Neural progenitor cell (in vitro differentiated cells): ENCODE measurements at regions not wholly inside any gene's neighbourhood (a gene's known extent, or its start where the extent isn't known, plus 50 kb on each side); places are given as distances from the start of the nearest gene placed in this dataset.
A peak's percentile ranks its signal among the peaks of the same experiment; 100 is the strongest.
"Not testable (repeated sequence)": the region's sequence is repeated elsewhere in the genome, so short reads cannot be mapped to it uniquely, and the experiment has no call there.

Source experiments
- DNase-seq: peaks from one replicate; pipeline ENCODE4 v3.0.0-alpha.2; 2016; ENCODE audit warnings: low spot score
- H2AFZ ChIP-seq: fragments of 200-600 bp; sonication (generic); replicated peaks from 2 replicates; pipeline ENCODE4 v1.6.1; 2016; ENCODE audit warnings: antibody characterized with exemption
- H3F3A ChIP-seq: fragments of 200-600 bp; sonication (generic); 2 replicates; pipeline ENCODE4 v1.6.1; 2016; ENCODE audit warnings: antibody characterized with exemption, low read depth
- H3K27ac ChIP-seq: fragments of 200-600 bp; sonication (generic); 2 replicates; pipeline ENCODE4 v1.5.1; 2016; ENCODE audit warnings: mild to moderate bottlenecking
- H3K27me3 ChIP-seq: fragments of 200-600 bp; sonication (generic); 2 replicates; pipeline ENCODE4 v1.6.1; 2016; ENCODE audit warnings: mild to moderate bottlenecking, moderate library complexity
- H3K36me3 ChIP-seq: fragments of 200-600 bp; sonication (generic); 2 replicates; pipeline ENCODE4 v1.5.1; 2016
- H3K4me1 ChIP-seq: fragments of 200-600 bp; sonication (generic); 2 replicates; pipeline ENCODE4 v1.6.1; 2016; ENCODE audit warnings: mixed run types
- H3K4me2 ChIP-seq: fragments of 200-600 bp; sonication (generic); 2 replicates; pipeline ENCODE4 v1.6.1; 2016
- H3K4me3 ChIP-seq: fragments of 200-600 bp; sonication (generic); 2 replicates; pipeline ENCODE4 v1.5.1; 2016
- H3K79me2 ChIP-seq: fragments of 200-600 bp; sonication (generic); 2 replicates; pipeline ENCODE4 v1.6.1; 2016; ENCODE audit warnings: low read depth
- H3K9ac ChIP-seq: fragments of 200-600 bp; sonication (generic); 2 replicates; pipeline ENCODE4 v1.6.1; 2016
- H3K9me3 ChIP-seq: fragments of 200-600 bp; sonication (generic); 2 replicates; pipeline ENCODE4 v1.5.1; 2016; ENCODE audit warnings: low read depth
- H4K20me1 ChIP-seq: fragments of 200-600 bp; sonication (generic); 2 replicates; pipeline ENCODE4 v1.6.1; 2016; ENCODE audit warnings: low read depth
- H3K27ac Mint-ChIP-seq: 3 replicates; pipeline ENCODE4 v1.8.0; 2021; ENCODE audit warnings: mixed read lengths
- H3K27me3 Mint-ChIP-seq: 2 replicates; pipeline ENCODE4 v1.8.0; 2022; ENCODE audit warnings: low read depth, mild to moderate bottlenecking, inconsistent platforms, moderate library complexity, mixed read lengths; ENCODE audit not compliant: insufficient read depth
- H3K36me3 Mint-ChIP-seq: 3 replicates; pipeline ENCODE4 v1.8.0; 2021; ENCODE audit warnings: mixed read lengths
- H3K4me1 Mint-ChIP-seq: 3 replicates; pipeline ENCODE4 v1.8.0; 2021; ENCODE audit warnings: mixed read lengths
- H3K4me3 Mint-ChIP-seq: 3 replicates; pipeline ENCODE4 v1.8.0; 2021; ENCODE audit warnings: mild to moderate bottlenecking, moderate library complexity, mixed read lengths
- H3K9me3 Mint-ChIP-seq: 3 replicates; pipeline ENCODE4 v1.8.0; 2020; ENCODE audit warnings: mixed read lengths
- EZH2 ChIP-seq: fragments of 200-600 bp; sonication (generic); IDR thresholded peaks from 2 replicates; pipeline ENCODE4 v1.6.1; 2017; ENCODE audit warnings: antibody characterized with exemption, mild to moderate bottlenecking, moderate library complexity
- EZH2phosphoT487 ChIP-seq: fragments of 200-600 bp; sonication (generic); IDR thresholded peaks from 2 replicates; pipeline ENCODE4 v1.6.1; 2017; ENCODE audit warnings: antibody characterized with exemption
- TF ChIP-seq, protein P1 (sequence below): fragments of 200-600 bp; sonication (generic); IDR thresholded peaks from 2 replicates; pipeline ENCODE4 v1.5.1; 2017; ENCODE audit warnings: antibody characterized with exemption, mild to moderate bottlenecking

DNA sequence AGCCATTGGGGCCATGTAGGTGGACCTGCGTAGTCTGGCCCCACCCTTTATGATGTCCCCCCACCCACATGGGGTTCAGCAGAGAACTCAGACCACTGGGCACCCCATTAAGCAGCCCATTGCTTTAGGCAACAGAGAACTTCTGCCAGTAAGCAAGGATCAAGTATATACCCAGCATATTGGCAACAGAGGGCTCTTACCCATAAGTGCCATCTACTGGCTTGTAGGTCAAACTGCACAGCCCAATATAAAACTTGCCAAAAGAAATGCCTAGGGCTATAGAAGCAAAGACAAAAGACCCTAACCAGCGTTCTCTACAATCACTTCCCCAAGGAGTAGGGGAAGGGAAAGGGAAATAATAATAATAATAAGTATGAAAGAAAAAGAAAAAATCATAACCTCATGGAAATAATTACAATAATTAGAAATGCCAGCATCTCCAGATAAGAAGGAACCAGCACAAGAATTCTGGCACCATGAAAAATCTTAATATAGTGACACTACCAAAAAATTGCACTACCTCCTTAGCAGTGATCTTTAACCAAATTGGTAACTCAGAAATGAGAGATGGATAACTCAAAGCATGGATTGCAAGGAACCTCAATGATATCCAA lies 1090.7 kb downstream of the FAT4 start:
- H2AFZ ChIP-seq = no peak overlapping the region
- H3K27me3 Mint-ChIP-seq = no peaks in the 10 kb centered on the region
- peak; percentile 47 for DNase-seq

GRCh38 chr4:126409746-126410145 lies 1095.0 kb downstream of the FAT4 start:
- Mint-ChIP-seq H3K4me3 (no peak overlapping the region), H3K27ac (no peak overlapping the region)

More for the DNA sequence above, 1090.7 kb downstream of the FAT4 start:
- no peaks in the 10 kb centered on the region for H4K20me1 ChIP-seq
- H3K4me2 ChIP-seq = no peak overlapping the region
- H3K4me3 ChIP-seq = no peak overlapping the region
- H3K36me3 ChIP-seq = no peaks in the 10 kb centered on the region
- no peaks in the 10 kb centered on the region for H3F3A ChIP-seq
- no peaks in the 10 kb centered on the region for H3K4me1 ChIP-seq
- no peak overlapping the region for H3K27ac ChIP-seq
- no peaks in the 10 kb centered on the region for H3K27me3 ChIP-seq
- Mint-ChIP-seq H3K4me3 (no peak overlapping the region), H3K9me3 (no peaks in the 10 kb centered on the region), H3K36me3 (no peaks in the 10 kb centered on the region), H3K4me1 (no peaks in the 10 kb centered on the region), H3K27ac (no peak overlapping the region)
- no peak overlapping the region for H3K9ac ChIP-seq
- TF ChIP-seq EZH2phosphoT487 (no peak), EZH2 (no peak)
- TF ChIP-seq, protein P1, sequence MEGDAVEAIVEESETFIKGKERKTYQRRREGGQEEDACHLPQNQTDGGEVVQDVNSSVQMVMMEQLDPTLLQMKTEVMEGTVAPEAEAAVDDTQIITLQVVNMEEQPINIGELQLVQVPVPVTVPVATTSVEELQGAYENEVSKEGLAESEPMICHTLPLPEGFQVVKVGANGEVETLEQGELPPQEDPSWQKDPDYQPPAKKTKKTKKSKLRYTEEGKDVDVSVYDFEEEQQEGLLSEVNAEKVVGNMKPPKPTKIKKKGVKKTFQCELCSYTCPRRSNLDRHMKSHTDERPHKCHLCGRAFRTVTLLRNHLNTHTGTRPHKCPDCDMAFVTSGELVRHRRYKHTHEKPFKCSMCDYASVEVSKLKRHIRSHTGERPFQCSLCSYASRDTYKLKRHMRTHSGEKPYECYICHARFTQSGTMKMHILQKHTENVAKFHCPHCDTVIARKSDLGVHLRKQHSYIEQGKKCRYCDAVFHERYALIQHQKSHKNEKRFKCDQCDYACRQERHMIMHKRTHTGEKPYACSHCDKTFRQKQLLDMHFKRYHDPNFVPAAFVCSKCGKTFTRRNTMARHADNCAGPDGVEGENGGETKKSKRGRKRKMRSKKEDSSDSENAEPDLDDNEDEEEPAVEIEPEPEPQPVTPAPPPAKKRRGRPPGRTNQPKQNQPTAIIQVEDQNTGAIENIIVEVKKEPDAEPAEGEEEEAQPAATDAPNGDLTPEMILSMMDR = peak; percentile 61
- H3K9me3 ChIP-seq = no peaks in the 10 kb centered on the region
- H3K79me2 ChIP-seq = no peaks in the 10 kb centered on the region

DNA sequence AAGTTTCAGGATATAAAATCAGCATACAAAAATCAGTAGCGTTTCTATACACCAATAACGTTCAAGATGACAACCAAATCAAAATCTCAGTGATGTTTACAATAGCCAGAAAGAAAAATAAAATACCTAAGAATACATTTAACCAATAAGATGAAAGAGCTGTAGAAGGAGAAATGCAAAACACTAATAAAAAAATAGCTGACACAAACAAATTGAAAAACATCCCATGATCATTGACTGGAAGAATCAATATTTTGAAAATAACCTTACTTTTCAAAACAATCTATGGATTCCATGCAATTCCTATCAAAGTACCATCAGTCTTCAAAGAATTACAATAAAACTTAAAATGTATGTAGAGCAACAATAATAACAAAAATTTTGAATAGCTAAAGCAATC lies 1096.3 kb downstream of the FAT4 start:
- no peak for DNase-seq

More at GRCh38 chr4:126409746-126410145, 1095.0 kb downstream of the FAT4 start:
- no peaks in the 10 kb centered on the region for H3K4me1 ChIP-seq
- H3K79me2 ChIP-seq = no peaks in the 10 kb centered on the region
- no peak overlapping the region for H3K4me3 ChIP-seq
- no peaks in the 10 kb centered on the region for H3K9me3 ChIP-seq
- no peaks in the 10 kb centered on the region for H3K36me3 ChIP-seq
- no peak overlapping the region for H2AFZ ChIP-seq
- TF ChIP-seq, protein P1 = no peak
- no peak for TF ChIP-seq EZH2
- no peak for TF ChIP-seq EZH2phosphoT487
- DNase-seq = no peak
- no peaks in the 10 kb centered on the region for H3K36me3 Mint-ChIP-seq
- H4K20me1 ChIP-seq = no peaks in the 10 kb centered on the region
- H3K9me3 Mint-ChIP-seq = no peaks in the 10 kb centered on the region
- H3K27ac ChIP-seq = no peak overlapping the region
- H3K27me3 Mint-ChIP-seq = no peaks in the 10 kb centered on the region
- no peak overlapping the region for H3K9ac ChIP-seq
- H3K4me2 ChIP-seq = no peak overlapping the region
- no peaks in the 10 kb centered on the region for H3F3A ChIP-seq
- H3K27me3 ChIP-seq = no peaks in the 10 kb centered on the region
- no peaks in the 10 kb centered on the region for H3K4me1 Mint-ChIP-seq

GRCh38 chr4:126412310-126412709 lies 1097.6 kb downstream of the FAT4 start:
- not testable (repeated sequence) for H3K9me3 ChIP-seq, H3K4me3 ChIP-seq, H3K4me1 Mint-ChIP-seq, H3K36me3 ChIP-seq, H3K9me3 Mint-ChIP-seq, H3K27ac Mint-ChIP-seq, H3K4me2 ChIP-seq, H3K9ac ChIP-seq, H4K20me1 ChIP-seq, H3K27me3 ChIP-seq, H3K36me3 Mint-ChIP-seq, H3K4me3 Mint-ChIP-seq, DNase-seq, H3K27ac ChIP-seq, H3K27me3 Mint-ChIP-seq, H3F3A ChIP-seq, H2AFZ ChIP-seq, H3K79me2 ChIP-seq, H3K4me1 ChIP-seq

More for the DNA sequence above, 1096.3 kb downstream of the FAT4 start:
- Mint-ChIP-seq H3K9me3 (no peaks in the 10 kb centered on the region), H3K4me3 (no peak overlapping the region), H3K36me3 (no peaks in the 10 kb centered on the region), H3K27ac (no peak overlapping the region), H3K27me3 (no peaks in the 10 kb centered on the region), H3K4me1 (no peaks in the 10 kb centered on the region)
- TF ChIP-seq, protein P1 = no peak
- TF ChIP-seq EZH2 (no peak), EZH2phosphoT487 (no peak)
- Histone ChIP-seq H3K9me3 (no peaks in the 10 kb centered on the region), H3K4me3 (no peak overlapping the region), H3K4me2 (no peak overlapping the region), H3K79me2 (no peaks in the 10 kb centered on the region), H3K4me1 (no peaks in the 10 kb centered on the region), H4K20me1 (no peaks in the 10 kb centered on the region), H3K9ac (no peak overlapping the region), H3K27ac (no peak overlapping the region), H3K36me3 (no peaks in the 10 kb centered on the region), H3K27me3 (no peaks in the 10 kb centered on the region), H2AFZ (no peak overlapping the region), H3F3A (no peaks in the 10 kb centered on the region)
